ENCODE measurements at regions not wholly inside any gene's neighbourhood (a gene's known extent, or its start where the extent isn't known, plus 50 kb on each side); places are given as distances from the start of the nearest gene placed in this dataset.

DNA sequence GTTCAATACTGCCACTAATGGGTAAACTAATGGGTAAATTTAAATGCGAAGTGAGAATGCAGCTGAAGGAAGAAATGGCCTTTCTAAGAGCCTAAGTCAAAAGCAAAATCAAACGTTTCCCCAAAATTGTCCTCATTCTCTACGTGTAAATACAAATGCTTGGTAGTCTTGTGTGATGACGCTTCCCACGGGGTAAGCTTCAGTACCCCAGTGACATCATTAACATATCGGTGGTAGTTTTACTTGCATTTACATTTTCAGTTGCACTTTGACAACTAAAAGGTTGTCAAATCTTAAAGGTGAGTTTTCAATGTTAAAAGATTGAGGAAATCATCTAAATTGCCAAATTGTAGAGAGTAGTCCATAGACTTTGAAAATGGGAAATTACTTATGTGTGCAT lies 550.7 kb upstream of the CCNG1 start:
- H4K5ac ChIP-seq (ENCODE audit: low read depth, low read length): no peak overlapping the region
- no peak overlapping the region for H3K4ac ChIP-seq (ENCODE audit: low read depth, low read length)
- no peaks in the 10 kb centered on the region for H3K79me1 ChIP-seq (ENCODE audit: low read depth in 1 of 2, low read length in 2 of 2)
- no peak overlapping the region for H4K91ac ChIP-seq (ENCODE audit: insufficient read depth, low read depth, low read length)
- DNase-seq: no peak
- H2BK15ac ChIP-seq (ENCODE audit: low read depth, low read length): no peak overlapping the region
- no peak overlapping the region for H2AFZ ChIP-seq (replicated peaks; ENCODE audit: low read length, poor library complexity)
- ChIA-PET CTCF (no interaction called here), POLR2A (ENCODE audit: unreplicated experiment) (no interaction called here)
- H2BK120ac ChIP-seq (ENCODE audit: low read depth, low read length): no peak overlapping the region
- H2AK5ac ChIP-seq (ENCODE audit: low read depth, low read length): no peak overlapping the region
- no peak overlapping the region for H3K23ac ChIP-seq (ENCODE audit: low read depth, low read length)
- dilution Hi-C loops (cut with HindIII; ENCODE audit: low sequenced_read_pairs, unreplicated experiment) (no loop called here), in situ Hi-C loops (cut with MboI; ENCODE audit: low sequenced_read_pairs) (no loop called here), intact Hi-C loops (cut with micrococcal nuclease) (no loop called here)
- no peaks in the 10 kb centered on the region for H4K20me1 ChIP-seq (ENCODE audit: insufficient read depth, low read length)
- no peaks in the 10 kb centered on the region for H3K4me1 ChIP-seq (ENCODE audit: control insufficient read depth, insufficient read depth, low read length)
- no peak overlapping the region for H2AK9ac ChIP-seq (replicated peaks; ENCODE audit: low read depth, low read length, poor library complexity)
- no peak overlapping the region for H4K8ac ChIP-seq (ENCODE audit: low read depth in 2 of 2, low read length in 2 of 2)
- no peak overlapping the region for H3K18ac ChIP-seq (ENCODE audit: low read depth, low read length)
- no peak overlapping the region for H3K4me2 ChIP-seq (ENCODE audit: low read depth, low read length)
- H3K27me3 ChIP-seq (ENCODE audit: control insufficient read depth, insufficient read depth, low read length): no peaks in the 10 kb centered on the region
- H2BK5ac ChIP-seq (ENCODE audit: low read depth, low read length, poor library complexity, severe bottlenecking): no peak overlapping the region
- WGBS, 2 experiments (ENCODE audit: extremely low coverage in 2 of 2, insufficient read length in 1 of 2): no CpG with 5 or more reads among the region's 6 CpGs
- ATAC-seq (ENCODE audit: low read depth): no peak
- TF ChIP-seq SMC3 (IDR thresholded peaks at IDR 0.05; ENCODE audit: low read depth, low read length): no peak
- TF ChIP-seq FOS (IDR thresholded peaks at IDR 0.05; ENCODE audit: low read depth, low read length): no peak
- no peak for TF ChIP-seq RFX5 (IDR thresholded peaks at IDR 0.05; ENCODE audit: low read depth, low read length)
- H3K9me1 ChIP-seq (ENCODE audit: insufficient read depth, low read length): no peaks in the 10 kb centered on the region
- no peak overlapping the region for H3K9ac ChIP-seq (ENCODE audit: low read depth, low read length)
- H2BK20ac ChIP-seq (ENCODE audit: low read depth, low read length): no peak overlapping the region
- H3K9me3 ChIP-seq (ENCODE audit: control insufficient read depth, insufficient read depth, low read length): peaks cover 5% of the 10 kb centered on the region
- no peak overlapping the region for H3K4me3 ChIP-seq (ENCODE audit: insufficient read depth, low read depth, low read length)
- H3K27ac ChIP-seq (ENCODE audit: insufficient read depth, low read length): no peak overlapping the region
- no TSS peak for BruUV-seq (replicated peaks)
- H3K56ac ChIP-seq (ENCODE audit: extremely low read depth, insufficient read depth, low read length): no peak overlapping the region
- no peaks in the 10 kb centered on the region for H3K36me3 ChIP-seq (ENCODE audit: control insufficient read depth, insufficient read depth, low read length)
- no peak overlapping the region for H3K14ac ChIP-seq (replicated peaks; ENCODE audit: low read depth, low read length)

All from IMR-90 (cell line).